HCT116 (cell line): ENCODE measurements at regions not wholly inside any gene's neighbourhood (a gene's known extent, or its start where the extent isn't known, plus 50 kb on each side); places are given as distances from the start of the nearest gene placed in this dataset.

Experiments
- ATAC-seq: fragments of 200-7000 bp; cut with Tn5 transposase; 2 replicates; pipeline ENCODE4 v1.9.1; 2020; ENCODE audit warnings: mild to moderate bottlenecking, moderate library complexity
- BruUV-seq: library from RNA; stranded (reverse); fragments of 400-500 nt; replicated peaks from 2 replicates; lab custom pipeline; 2021; lab: Mats Ljungman, UMichigan
- CTCF ChIA-PET: fragments of 300-600 bp; sonication (Branson Sonifier 250); formaldehyde crosslinking; loops from one replicate; lab custom pipeline; 2021; ENCODE audit warnings: antibody characterized with exemption; lab: Charles Lee
- POLR2A ChIA-PET: fragments of 300-600, 350-600 bp; sonication (Branson Sonifier 250); formaldehyde crosslinking; loops from one replicate; lab custom pipeline; 2021; ENCODE audit warnings: antibody characterized with exemption; lab: Charles Lee
- RAD21 ChIA-PET, 2 experiments: fragments of 300-600 bp; sonication (Branson Sonifier 250); formaldehyde crosslinking; loops; one replicate each; lab custom pipeline; 2023; ENCODE audit warnings: low total read pairs in 2 of 2; ENCODE audit not compliant: uncharacterized antibody in 2 of 2, unreplicated experiment in 2 of 2, low non-redundant PET in 1 of 2; lab: Charles Lee
- DNase-seq: peaks from one replicate; pipeline ENCODE4 v3.0.0-alpha.2; 2010; ENCODE audit warnings: low read depth, low spot score
- H2AFZ ChIP-seq: fragments of 200-600 bp; shearing (Covaris generic), sonication (generic); 2 replicates; pipeline ENCODE4 v1.6.1; 2017; ENCODE audit warnings: low read depth, mixed run types, mixed read lengths, antibody characterized with exemption, low read length; ENCODE audit not compliant: poor library complexity, severe bottlenecking
- H3K27ac ChIP-seq: 2 replicates; pipeline ENCODE4 v1.5.1; 2012; ENCODE audit warnings: low read depth, low read length
- H3K27me3 ChIP-seq: fragments of 200-600 bp; sonication (generic); 2 replicates; pipeline ENCODE4 v1.6.1; 2016; ENCODE audit warnings: mixed run types, low read length, mixed read lengths; ENCODE audit not compliant: insufficient read depth
- H3K36me3 ChIP-seq, 2 experiments: fragments of 200-500 bp in 1 of 2; fragments of 200-600 bp in 1 of 2; sonication (Bioruptor generic) in 1 of 2; sonication (generic) in 1 of 2; 2 replicates each; pipeline versions ENCODE4 v1.5.1 to v1.6.1; 2014 to 2016; ENCODE audit warnings: low read length in 2 of 2, inconsistent platforms in 1 of 2, mixed read lengths in 1 of 2, mixed run types in 1 of 2; ENCODE audit not compliant: insufficient read depth in 2 of 2, control insufficient read depth in 1 of 2
- H3K4me1 ChIP-seq, 2 experiments: fragments of 200-600 bp in 1 of 2; sonication (generic) in 1 of 2; 2 replicates each; pipeline versions ENCODE4 v1.5.1 to v1.6.1; 2012 to 2017; ENCODE audit warnings: low read length in 2 of 2, inconsistent platforms in 1 of 2, mild to moderate bottlenecking in 1 of 2, mixed read lengths in 1 of 2, mixed run types in 1 of 2, moderate library complexity in 1 of 2; ENCODE audit not compliant: insufficient read depth in 2 of 2, control insufficient read depth in 1 of 2
- H3K4me2 ChIP-seq: fragments of 200-600 bp; sonication (generic); 2 replicates; pipeline ENCODE4 v1.6.1; 2017; ENCODE audit warnings: mixed run types, low read length, mixed read lengths
- H3K4me3 ChIP-seq, 2 experiments: fragments of 200-600 bp in 1 of 2; sonication (generic) in 1 of 2; replicated peaks in 1 of 2; 2 replicates each; pipeline ENCODE4 v1.5.1; 2011 to 2016; ENCODE audit warnings: low read length in 2 of 2, control low read depth in 1 of 2, low read depth in 1 of 2, mild to moderate bottlenecking in 1 of 2, mixed read lengths in 1 of 2, mixed run types in 1 of 2
- H3K79me2 ChIP-seq: fragments of 200-600 bp; sonication (generic); 2 replicates; pipeline ENCODE4 v1.6.1; 2017; ENCODE audit warnings: mild to moderate bottlenecking, mixed run types, low read length, moderate library complexity, mixed read lengths; ENCODE audit not compliant: insufficient read depth
- H3K9ac ChIP-seq: fragments of 200-600 bp; sonication (generic); 2 replicates; pipeline ENCODE4 v1.6.1; 2016; ENCODE audit warnings: low read length, mixed read lengths
- H3K9me2 ChIP-seq: fragments of 200-600 bp; sonication (generic), shearing (Covaris generic); 2 replicates; pipeline ENCODE4 v1.6.1; 2017; ENCODE audit warnings: mixed run types, mild to moderate bottlenecking, moderate library complexity; ENCODE audit not compliant: insufficient read depth
- H3K9me3 ChIP-seq, 2 experiments: fragments of 200-500 bp in 1 of 2; fragments of 200-600 bp in 1 of 2; sonication (Bioruptor generic) in 1 of 2; sonication (generic) in 1 of 2; 2 replicates each; pipeline ENCODE4 v1.6.1; 2014 to 2017; ENCODE audit warnings: low read length in 2 of 2, mixed read lengths in 2 of 2, inconsistent platforms in 1 of 2, low read depth in 1 of 2, mild to moderate bottlenecking in 1 of 2, mixed run types in 1 of 2, moderate library complexity in 1 of 2; ENCODE audit not compliant: control insufficient read depth in 1 of 2, insufficient read depth in 1 of 2
- H4K20me1 ChIP-seq: fragments of 200-600 bp; sonication (generic), shearing (Covaris generic); 2 replicates; pipeline ENCODE4 v1.6.1; 2017; ENCODE audit warnings: mixed run types, mild to moderate bottlenecking, moderate library complexity; ENCODE audit not compliant: insufficient read depth
- ELF1 ChIP-seq: IDR thresholded peaks from 2 replicates; pipeline ENCODE4 v1.6.1; 2012; ENCODE audit warnings: low read depth, borderline replicate concordance
- JUND ChIP-seq: IDR thresholded peaks from 2 replicates; pipeline ENCODE4 v1.6.1; 2012
- POLR2AphosphoS5 ChIP-seq: IDR thresholded peaks from 2 replicates; pipeline ENCODE4 v1.6.1; 2011; ENCODE audit warnings: mild to moderate bottlenecking, low read depth, low read length, moderate library complexity
- SP1 ChIP-seq: IDR thresholded peaks from 2 replicates; pipeline ENCODE4 v1.6.1; 2012; ENCODE audit warnings: low read depth
- YY1 ChIP-seq: IDR thresholded peaks from 2 replicates; pipeline ENCODE4 v1.6.1; 2011; ENCODE audit warnings: low read length, low read depth, moderate library complexity, mild to moderate bottlenecking; ENCODE audit not compliant: insufficient replicate concordance; ENCODE audit errors: extremely low read depth
- ZNF274 ChIP-seq: fragments of 200-500 bp; sonication (Bioruptor generic); IDR thresholded peaks from 2 replicates; pipeline ENCODE4 v1.6.1; 2014; ENCODE audit warnings: mild to moderate bottlenecking, low read depth, low read length, inconsistent platforms
- intact Hi-C: fragments of 100-400 bp; cut with micrococcal nuclease; formaldehyde crosslinking; loops from 2 replicates; pipeline ENCODE4 v1.10.0; 2022
- TF ChIP-seq, protein P1 (sequence below): IDR thresholded peaks from 2 replicates; pipeline ENCODE4 v1.6.1; 2012
- TF ChIP-seq, protein P2 (sequence below): IDR thresholded peaks from 2 replicates; pipeline ENCODE4 v1.6.1; 2012; ENCODE audit warnings: low read depth

DNA sequence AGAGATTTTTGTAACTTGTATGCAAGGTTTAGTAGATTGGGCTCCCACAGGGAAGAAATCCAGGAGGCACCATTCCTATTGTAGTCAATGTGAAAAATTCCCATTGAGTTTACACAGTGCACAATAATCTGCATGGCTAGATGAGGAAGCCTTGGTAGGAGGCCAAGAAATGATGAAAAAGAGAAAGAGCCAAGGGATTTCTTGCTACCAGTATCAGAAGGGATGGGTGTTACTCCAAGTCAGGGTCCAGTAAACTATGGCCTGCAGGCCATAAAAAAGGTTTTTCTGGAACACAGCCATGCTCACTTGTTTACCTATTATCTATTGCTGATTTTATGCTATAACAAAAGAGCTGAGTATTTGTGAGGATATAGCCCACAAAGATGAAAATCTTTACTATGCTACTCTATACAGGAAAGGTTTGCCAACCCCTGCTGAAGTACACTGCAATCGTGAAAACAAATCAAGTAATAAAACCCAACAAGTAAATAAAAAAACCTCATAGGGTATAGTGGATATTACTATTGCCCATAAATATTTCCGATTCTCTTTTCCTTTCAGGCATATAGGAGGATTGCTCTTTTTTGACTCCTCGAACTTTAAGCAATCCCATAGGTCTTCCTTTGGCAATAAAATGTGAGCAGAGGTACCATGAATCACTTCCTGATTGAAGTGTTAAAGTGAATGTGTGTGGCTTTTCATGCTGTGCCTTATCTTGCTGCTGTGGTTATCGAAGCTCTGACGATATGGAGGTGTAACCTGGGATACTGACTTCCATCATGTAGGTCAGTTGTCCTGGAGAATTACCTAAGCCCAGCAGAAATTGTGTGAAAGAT lies 256.3 kb upstream of the MAGI2 start (continued):
- no peak for TF ChIP-seq POLR2AphosphoS5
- peak; percentile 69 for TF ChIP-seq SP1
- TF ChIP-seq, protein P1, sequence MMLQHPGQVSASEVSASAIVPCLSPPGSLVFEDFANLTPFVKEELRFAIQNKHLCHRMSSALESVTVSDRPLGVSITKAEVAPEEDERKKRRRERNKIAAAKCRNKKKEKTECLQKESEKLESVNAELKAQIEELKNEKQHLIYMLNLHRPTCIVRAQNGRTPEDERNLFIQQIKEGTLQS: no peak
- TF ChIP-seq, all 23 proteins: peak for 10

DNA sequence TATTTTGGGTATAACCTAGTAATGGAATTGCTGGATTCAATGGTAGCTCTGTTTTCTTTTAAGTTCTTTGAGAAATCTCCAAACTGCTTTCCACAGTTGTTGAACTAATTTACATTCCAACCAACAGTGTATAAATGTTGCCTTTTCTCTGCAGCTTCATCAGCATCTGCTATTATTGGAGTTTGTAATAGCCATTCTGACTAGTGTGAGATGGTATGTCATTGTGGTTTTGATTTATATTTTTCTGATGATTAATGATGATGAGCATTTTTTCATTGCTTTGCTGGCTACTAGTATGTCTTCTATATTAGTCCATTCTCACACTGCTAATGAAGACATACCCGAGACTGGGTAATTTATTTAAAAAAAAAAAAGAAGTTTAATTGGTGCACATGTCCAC lies 248.6 kb upstream of the MAGI2 start:
- H3K4me1 ChIP-seq: no peaks in the 10 kb centered on the region

More for the DNA sequence above, 248.6 kb upstream of the MAGI2 start:
- Histone ChIP-seq H3K36me3 (no peaks in the 10 kb centered on the region), H3K27me3 (no peaks in the 10 kb centered on the region), H4K20me1 (no peaks in the 10 kb centered on the region), H3K9ac (no peak overlapping the region), H3K79me2 (no peaks in the 10 kb centered on the region), H2AFZ (no peak overlapping the region), H3K9me2 (no peaks in the 10 kb centered on the region), H3K9me3 (no peaks in the 10 kb centered on the region), H3K4me2 (no peak overlapping the region), H3K27ac (no peak overlapping the region), H3K4me3 (no peak overlapping the region)
- POLR2A ChIA-PET: no interaction called here
- TF ChIP-seq ELF1: no peak
- TF ChIP-seq, protein P1: no peak
- no peak for TF ChIP-seq JUND
- TF ChIP-seq, protein P2, sequence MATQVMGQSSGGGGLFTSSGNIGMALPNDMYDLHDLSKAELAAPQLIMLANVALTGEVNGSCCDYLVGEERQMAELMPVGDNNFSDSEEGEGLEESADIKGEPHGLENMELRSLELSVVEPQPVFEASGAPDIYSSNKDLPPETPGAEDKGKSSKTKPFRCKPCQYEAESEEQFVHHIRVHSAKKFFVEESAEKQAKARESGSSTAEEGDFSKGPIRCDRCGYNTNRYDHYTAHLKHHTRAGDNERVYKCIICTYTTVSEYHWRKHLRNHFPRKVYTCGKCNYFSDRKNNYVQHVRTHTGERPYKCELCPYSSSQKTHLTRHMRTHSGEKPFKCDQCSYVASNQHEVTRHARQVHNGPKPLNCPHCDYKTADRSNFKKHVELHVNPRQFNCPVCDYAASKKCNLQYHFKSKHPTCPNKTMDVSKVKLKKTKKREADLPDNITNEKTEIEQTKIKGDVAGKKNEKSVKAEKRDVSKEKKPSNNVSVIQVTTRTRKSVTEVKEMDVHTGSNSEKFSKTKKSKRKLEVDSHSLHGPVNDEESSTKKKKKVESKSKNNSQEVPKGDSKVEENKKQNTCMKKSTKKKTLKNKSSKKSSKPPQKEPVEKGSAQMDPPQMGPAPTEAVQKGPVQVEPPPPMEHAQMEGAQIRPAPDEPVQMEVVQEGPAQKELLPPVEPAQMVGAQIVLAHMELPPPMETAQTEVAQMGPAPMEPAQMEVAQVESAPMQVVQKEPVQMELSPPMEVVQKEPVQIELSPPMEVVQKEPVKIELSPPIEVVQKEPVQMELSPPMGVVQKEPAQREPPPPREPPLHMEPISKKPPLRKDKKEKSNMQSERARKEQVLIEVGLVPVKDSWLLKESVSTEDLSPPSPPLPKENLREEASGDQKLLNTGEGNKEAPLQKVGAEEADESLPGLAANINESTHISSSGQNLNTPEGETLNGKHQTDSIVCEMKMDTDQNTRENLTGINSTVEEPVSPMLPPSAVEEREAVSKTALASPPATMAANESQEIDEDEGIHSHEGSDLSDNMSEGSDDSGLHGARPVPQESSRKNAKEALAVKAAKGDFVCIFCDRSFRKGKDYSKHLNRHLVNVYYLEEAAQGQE: no peak
- no peak for TF ChIP-seq YY1
- TF ChIP-seq ZNF274: no peak
- CTCF ChIA-PET: no interaction called here
- ATAC-seq (no peak), DNase-seq (no peak)
- intact Hi-C loops: no loop called here
- no TSS peak for BruUV-seq
- RAD21 ChIA-PET: no interaction called here
